ENCODE measurements at regions not wholly inside any gene's neighbourhood (a gene's known extent, or its start where the extent isn't known, plus 50 kb on each side); places are given as distances from the start of the nearest gene placed in this dataset.
"Not testable (repeated sequence)": the region's sequence is repeated elsewhere in the genome, so short reads cannot be mapped to it uniquely, and the experiment has no call there.

- DNase-seq: not testable (repeated sequence)
These were observed 77.6 kb downstream of the HHIPL2 start for GRCh38 chr1:222470252-222470805.

GRCh38 chr1:222466150-222466865, 81.6 kb downstream of the HHIPL2 start:
- no peak for DNase-seq

- DNase-seq: peak; percentile 29 to 92 (median 84)
These were observed 82.5 kb downstream of the HHIPL2 start for GRCh38 chr1:222465211-222466041.

GRCh38 chr1:222464841-222465210, 83.1 kb downstream of the HHIPL2 start:
- peak in 40 of 58 donors; percentile 4 to 65 (median 40) for DNase-seq

GRCh38 chr1:222463059-222463730, 84.7 kb downstream of the HHIPL2 start:
- DNase-seq: no peak

- no peak for DNase-seq
These were observed 85.3 kb downstream of the HHIPL2 start for GRCh38 chr1:222462601-222463000.

GRCh38 chr1:222461941-222462340, 86.0 kb downstream of the HHIPL2 start:
- DNase-seq: no peak

- DNase-seq: no peak
These were observed 88.3 kb downstream of the HHIPL2 start for GRCh38 chr1:222459652-222460051.

GRCh38 chr1:222457513-222457912, 90.4 kb downstream of the HHIPL2 start:
- no peak for DNase-seq

GRCh38 chr1:222457084-222457483, 90.8 kb downstream of the HHIPL2 start:
- no peak for DNase-seq

GRCh38 chr1:222455188-222455879, 92.6 kb downstream of the HHIPL2 start:
- DNase-seq: peak in 57 of 58 donors; percentile 10 to 93 (median 74)

GRCh38 chr1:222454782-222455181, 93.1 kb downstream of the HHIPL2 start:
- DNase-seq: peak in 20 of 58 donors; percentile 2 to 66 (median 34)

- no peak for DNase-seq
These were observed 93.7 kb downstream of the HHIPL2 start for GRCh38 chr1:222454186-222454585.

- DNase-seq: no peak
These were observed 95.9 kb downstream of the HHIPL2 start for GRCh38 chr1:222452031-222452430.

GRCh38 chr1:222443566-222443965, 104.3 kb downstream of the HHIPL2 start:
- DNase-seq: no peak

GRCh38 chr1:222441066-222441465, 106.8 kb downstream of the HHIPL2 start:
- DNase-seq: no peak

- no peak for DNase-seq
These were observed 123.1 kb downstream of the HHIPL2 start for GRCh38 chr1:222424826-222425225.

- DNase-seq: no peak
These were observed 126.5 kb downstream of the HHIPL2 start for GRCh38 chr1:222421380-222421779.

- no peak for DNase-seq
These were observed 127.3 kb downstream of the HHIPL2 start for GRCh38 chr1:222420633-222421032.

- DNase-seq: no peak
These were observed 129.2 kb downstream of the HHIPL2 start for GRCh38 chr1:222418654-222419053.

- DNase-seq: no peak
These were observed 130.6 kb downstream of the HHIPL2 start for GRCh38 chr1:222417264-222417663.
